IPS-18a (cell line): ENCODE measurements at regions not wholly inside any gene's neighbourhood (a gene's known extent, or its start where the extent isn't known, plus 50 kb on each side); places are given as distances from the start of the nearest gene placed in this dataset.

Source experiments
- H3K27ac ChIP-seq: one replicate; pipeline ENCODE4 v1.5.1; 2013; ENCODE audit warnings: low read length
- H3K27me3 ChIP-seq: one replicate; pipeline ENCODE4 v1.6.1; 2013; ENCODE audit warnings: mild to moderate bottlenecking, low read length; ENCODE audit not compliant: control insufficient read depth, insufficient read depth
- H3K36me3 ChIP-seq: one replicate; pipeline ENCODE4 v1.6.1; 2013; ENCODE audit warnings: low read depth, low read length; ENCODE audit not compliant: control insufficient read depth
- H3K4me1 ChIP-seq: one replicate; pipeline ENCODE4 v1.6.1; 2013; ENCODE audit warnings: low read depth, low read length; ENCODE audit not compliant: control insufficient read depth
- H3K4me3 ChIP-seq: one replicate; pipeline ENCODE4 v1.5.1; 2013; ENCODE audit warnings: low read length
- H3K9ac ChIP-seq: one replicate; pipeline ENCODE4 v1.6.1; 2013; ENCODE audit warnings: mild to moderate bottlenecking, low read length, moderate library complexity
- H3K9me3 ChIP-seq: one replicate; pipeline ENCODE4 v1.6.1; 2013; ENCODE audit warnings: low read depth, low read length; ENCODE audit not compliant: control insufficient read depth

DNA sequence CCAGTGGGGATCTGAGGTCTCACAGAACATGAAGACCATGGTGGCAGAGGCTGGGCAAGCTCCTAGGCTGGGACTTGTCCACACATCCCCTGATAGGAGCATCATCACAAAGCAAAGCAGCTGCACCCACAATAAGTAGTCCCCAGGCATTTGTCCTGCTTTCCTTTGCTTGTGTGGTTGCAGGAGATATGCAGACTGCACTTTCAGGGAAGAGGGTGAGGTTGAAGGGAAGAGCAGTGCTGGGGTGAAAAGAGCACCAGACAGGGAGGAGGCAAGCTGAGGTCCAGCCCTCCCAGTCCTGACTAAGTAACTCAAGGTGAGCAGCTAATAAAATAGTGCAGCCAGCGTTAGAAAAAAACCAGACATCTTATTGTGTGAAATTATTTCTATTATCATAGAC is 383.6 kb downstream of the UQCRFS1 start:
- Histone ChIP-seq H3K27me3 (no peaks in the 10 kb centered on the region), H3K9me3 (no peaks in the 10 kb centered on the region), H3K9ac (no peak overlapping the region), H3K36me3 (no peaks in the 10 kb centered on the region), H3K4me1 (peaks cover 13% of the 10 kb centered on the region), H3K4me3 (no peak overlapping the region), H3K27ac (no peak overlapping the region)

DNA sequence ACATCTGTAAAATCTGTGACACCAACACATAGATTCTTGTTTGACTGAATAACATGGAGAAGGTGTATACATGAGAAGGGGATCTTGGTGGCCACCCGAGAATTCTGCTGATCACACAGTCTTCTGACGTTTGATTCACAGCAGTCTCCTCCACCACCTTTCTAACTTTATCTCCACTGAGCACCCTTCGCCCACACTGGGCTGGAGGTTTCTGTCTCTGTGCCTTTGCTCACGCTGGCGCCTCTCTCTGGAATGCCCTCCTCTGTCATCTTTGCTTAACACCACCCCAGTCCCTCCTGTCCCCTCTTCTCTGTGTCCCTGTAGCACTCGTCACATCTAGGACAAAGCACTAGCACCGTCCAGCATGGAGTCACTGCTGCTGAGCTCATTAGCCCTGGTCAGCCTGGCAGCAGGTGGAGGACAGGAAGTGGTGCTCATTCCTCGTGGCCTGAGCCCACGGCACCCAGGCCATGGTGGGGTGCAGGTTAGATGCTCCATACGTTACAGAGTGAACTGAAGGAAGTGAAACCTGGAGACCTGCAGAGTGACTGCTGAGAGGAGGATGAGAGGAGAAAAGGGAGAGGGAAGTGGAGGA is 384.6 kb downstream of the UQCRFS1 start:
- Histone ChIP-seq H3K36me3 (no peaks in the 10 kb centered on the region), H3K27me3 (no peaks in the 10 kb centered on the region), H3K9me3 (no peaks in the 10 kb centered on the region)

DNA sequence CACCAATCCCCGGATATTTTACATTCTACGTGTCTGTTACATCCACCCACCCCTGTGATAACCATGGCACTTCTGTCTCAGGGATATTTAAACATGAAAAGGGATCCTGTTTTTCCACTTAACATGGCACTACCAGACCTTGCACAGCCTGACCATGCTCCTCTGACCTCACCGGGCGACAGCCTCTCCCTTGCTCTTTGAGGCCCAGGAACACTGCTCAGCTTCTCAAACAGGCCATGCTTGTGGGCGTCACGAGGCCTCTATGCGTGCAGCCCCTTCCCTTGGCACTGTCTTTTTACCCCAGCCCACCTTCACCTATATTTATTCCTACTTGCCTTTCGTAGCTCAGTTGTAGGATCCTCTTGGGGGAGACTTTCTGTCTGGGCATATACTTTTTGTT is 385.6 kb downstream of the UQCRFS1 start:
- no peak overlapping the region for H3K27ac ChIP-seq

More for the DNA sequence above, 384.6 kb downstream of the UQCRFS1 start:
- no peak overlapping the region for H3K27ac ChIP-seq
- H3K9ac ChIP-seq: no peak overlapping the region
- H3K4me1 ChIP-seq: peaks cover 23% of the 10 kb centered on the region
- H3K4me3 ChIP-seq: no peak overlapping the region

DNA sequence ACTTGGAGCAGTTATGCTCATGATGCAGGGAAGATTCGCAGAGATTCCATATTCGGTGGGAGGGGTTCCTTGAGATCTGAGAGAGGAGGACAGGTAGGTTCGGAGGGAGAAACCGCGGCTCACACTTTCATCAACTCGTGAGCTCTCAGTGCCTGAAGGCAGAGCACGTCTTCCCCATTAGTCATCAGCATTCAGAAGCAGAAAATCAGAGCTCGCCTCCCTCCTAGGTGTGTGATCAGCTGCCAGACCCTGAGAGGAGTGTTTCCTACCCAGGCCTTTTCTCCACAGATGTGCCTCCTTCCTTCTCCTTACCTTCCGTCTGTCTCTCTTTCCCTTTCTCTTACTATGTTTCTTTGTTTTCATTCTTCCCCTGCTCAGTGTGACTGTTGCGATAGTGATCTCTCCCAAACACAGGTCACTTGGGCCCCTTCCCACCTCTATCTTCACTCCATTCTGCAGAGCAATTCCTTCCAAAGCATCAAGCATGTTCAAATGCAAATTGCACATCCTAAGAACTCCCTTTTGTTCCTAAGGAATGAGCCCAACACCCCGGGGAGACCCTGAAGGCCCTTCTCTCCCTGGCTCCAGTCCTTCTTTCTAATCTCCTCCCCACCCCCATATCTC is 389.5 kb downstream of the UQCRFS1 start:
- H3K9ac ChIP-seq: peak overlapping the region; percentile 14
- H3K4me1 ChIP-seq: peaks cover 28% of the 10 kb centered on the region
- no peaks in the 10 kb centered on the region for H3K27me3 ChIP-seq
- no peaks in the 10 kb centered on the region for H3K9me3 ChIP-seq
- no peaks in the 10 kb centered on the region for H3K36me3 ChIP-seq
- H3K27ac ChIP-seq: peak overlapping the region; percentile 67
- peak overlapping the region; percentile 15 for H3K4me3 ChIP-seq

More for the DNA sequence above, 385.6 kb downstream of the UQCRFS1 start:
- H3K36me3 ChIP-seq: no peaks in the 10 kb centered on the region
- H3K9me3 ChIP-seq: no peaks in the 10 kb centered on the region
- H3K4me3 ChIP-seq: no peak overlapping the region
- H3K9ac ChIP-seq: no peak overlapping the region
- peaks cover 33% of the 10 kb centered on the region for H3K4me1 ChIP-seq
- H3K27me3 ChIP-seq: no peaks in the 10 kb centered on the region

DNA sequence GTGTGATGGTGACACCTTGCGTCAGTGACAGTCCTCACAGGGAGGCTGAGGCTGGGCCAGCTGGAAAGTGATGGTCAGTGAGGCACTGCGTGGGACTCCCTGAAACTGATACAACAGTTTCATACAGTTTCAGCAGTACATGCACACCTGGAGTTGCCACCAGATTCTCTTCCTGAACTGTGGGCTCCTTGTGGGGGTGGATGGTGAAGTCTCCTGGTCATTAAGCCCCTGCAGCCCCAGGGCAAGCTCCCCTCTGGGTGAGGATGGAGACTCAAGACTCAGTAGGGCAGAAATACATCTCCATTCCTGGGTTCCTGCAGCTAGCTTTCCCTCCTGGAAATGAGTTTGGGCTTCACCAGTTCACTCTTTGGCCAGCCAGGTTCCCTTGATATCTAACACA is 392.7 kb downstream of the UQCRFS1 start:
- H3K9me3 ChIP-seq: no peaks in the 10 kb centered on the region
- no peaks in the 10 kb centered on the region for H3K36me3 ChIP-seq
- H3K27me3 ChIP-seq: no peaks in the 10 kb centered on the region
- H3K4me3 ChIP-seq: no peak overlapping the region
- no peak overlapping the region for H3K27ac ChIP-seq
- H3K9ac ChIP-seq: no peak overlapping the region
- H3K4me1 ChIP-seq: peaks cover 28% of the 10 kb centered on the region

DNA sequence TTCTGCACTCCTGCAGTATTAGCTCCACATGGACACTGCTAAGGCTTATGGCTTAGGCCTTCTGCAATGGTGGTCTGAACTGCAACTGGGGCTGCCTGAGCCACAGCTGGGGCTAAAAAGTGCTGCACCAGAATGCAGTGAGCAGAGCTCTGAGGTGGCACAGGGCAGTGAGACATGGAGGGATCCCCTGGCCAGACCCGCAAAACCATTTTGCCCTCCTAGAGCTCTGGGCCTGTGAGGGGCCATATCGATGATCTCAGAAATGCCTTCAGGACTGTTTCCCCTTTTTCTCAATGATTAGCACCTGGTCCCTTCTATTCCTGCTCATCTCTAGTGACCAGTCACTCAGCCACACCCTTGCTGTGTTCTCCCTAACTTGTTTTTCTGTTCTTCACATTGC is 397.7 kb downstream of the UQCRFS1 start:
- Histone ChIP-seq H3K36me3 (no peaks in the 10 kb centered on the region), H3K4me3 (no peak overlapping the region), H3K27me3 (no peaks in the 10 kb centered on the region), H3K27ac (no peak overlapping the region), H3K9ac (no peak overlapping the region), H3K4me1 (no peaks in the 10 kb centered on the region), H3K9me3 (no peaks in the 10 kb centered on the region)

DNA sequence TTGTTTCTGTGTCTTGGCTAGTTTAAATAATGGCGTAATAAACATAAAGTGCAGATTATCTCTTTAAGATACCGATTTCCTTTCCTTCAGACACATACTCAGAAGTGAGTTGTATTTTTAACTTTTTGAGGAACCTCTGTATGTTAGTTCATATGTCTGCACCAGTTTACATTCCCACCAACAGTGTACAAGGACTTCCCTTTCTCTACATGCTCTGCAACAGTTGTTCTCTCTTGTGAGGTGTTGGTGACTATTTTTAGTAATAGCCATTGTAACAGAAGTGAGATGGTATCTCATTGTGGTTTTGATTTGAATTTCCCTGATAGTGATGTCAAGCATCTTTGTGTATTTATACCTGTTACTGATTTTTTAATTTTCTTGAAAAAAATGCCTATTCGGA is 418.6 kb downstream of the UQCRFS1 start:
- Histone ChIP-seq H3K36me3 (no peaks in the 10 kb centered on the region), H3K27ac (no peak overlapping the region), H3K4me3 (peak overlapping the region; percentile 54), H3K4me1 (peaks cover 18% of the 10 kb centered on the region), H3K9me3 (no peaks in the 10 kb centered on the region), H3K27me3 (peaks cover 36% of the 10 kb centered on the region), H3K9ac (no peak overlapping the region)

DNA sequence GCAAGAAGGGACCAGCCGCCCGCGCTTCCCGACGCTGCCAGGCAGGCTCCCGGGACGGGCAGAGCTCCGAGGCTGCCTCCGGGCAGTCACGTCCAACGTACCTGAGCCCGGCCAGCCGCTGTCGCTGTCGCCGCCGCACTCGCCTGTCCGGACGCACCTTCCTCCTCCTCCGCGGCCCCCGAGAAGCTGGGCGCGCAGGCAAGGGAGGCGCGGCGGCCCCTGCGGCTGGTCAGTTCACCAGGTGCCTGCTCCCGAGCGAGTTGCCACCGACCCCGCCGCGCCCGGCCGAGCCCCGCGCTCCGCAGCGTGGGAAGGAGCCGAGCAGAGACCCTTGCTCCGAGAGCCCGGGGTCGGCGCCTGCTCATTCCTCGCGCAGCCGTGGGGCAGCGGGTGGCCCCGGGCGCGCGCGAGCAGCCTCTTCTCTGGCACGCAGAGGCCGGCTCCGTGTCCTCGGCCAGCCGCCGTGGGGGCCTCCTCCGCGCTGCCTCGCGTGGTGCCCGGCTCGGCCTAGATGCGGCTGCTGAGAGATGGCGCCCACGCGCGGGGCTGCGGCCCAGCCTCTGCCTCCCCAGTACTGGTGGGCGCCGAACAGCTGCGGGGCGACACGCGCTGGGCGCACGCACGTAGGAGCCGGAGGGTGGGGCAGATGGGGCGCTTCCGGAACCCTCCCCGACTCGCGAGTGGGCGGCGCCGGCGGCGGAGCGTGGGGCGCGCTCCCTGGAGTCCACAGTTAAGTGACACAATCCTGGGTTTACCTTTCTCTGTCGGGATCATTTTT is 419.4 kb downstream of the UQCRFS1 start:
- Histone ChIP-seq H3K27me3 (peaks cover 36% of the 10 kb centered on the region), H3K36me3 (no peaks in the 10 kb centered on the region), H3K27ac (no peak overlapping the region), H3K4me1 (peaks cover 14% of the 10 kb centered on the region), H3K4me3 (peak overlapping the region; percentile 54), H3K9ac (peak overlapping the region; percentile 12), H3K9me3 (no peaks in the 10 kb centered on the region)

DNA sequence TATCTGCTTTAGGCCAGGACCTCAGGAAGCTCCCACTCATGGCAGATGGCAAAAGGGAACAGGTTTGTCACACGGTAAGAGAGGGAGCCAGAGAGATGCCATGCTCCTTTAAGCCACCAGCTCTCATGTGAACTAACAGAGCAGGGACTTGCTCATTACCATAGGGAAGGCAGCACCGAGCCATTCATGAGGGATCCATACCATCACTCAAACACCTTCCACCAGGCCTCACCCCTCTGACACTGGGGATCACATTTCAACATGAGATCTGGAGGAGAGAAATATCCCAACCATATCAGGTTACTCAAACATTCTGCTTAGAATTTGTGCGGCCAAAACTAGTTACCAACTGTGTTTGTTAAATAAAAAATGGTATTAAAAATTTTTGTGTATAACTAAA is 427.0 kb downstream of the UQCRFS1 start:
- H3K9me3 ChIP-seq: no peaks in the 10 kb centered on the region
- H3K36me3 ChIP-seq: no peaks in the 10 kb centered on the region
- H3K9ac ChIP-seq: no peak overlapping the region
- no peak overlapping the region for H3K27ac ChIP-seq
- no peaks in the 10 kb centered on the region for H3K27me3 ChIP-seq
- no peak overlapping the region for H3K4me3 ChIP-seq
- H3K4me1 ChIP-seq: peaks cover 4% of the 10 kb centered on the region

DNA sequence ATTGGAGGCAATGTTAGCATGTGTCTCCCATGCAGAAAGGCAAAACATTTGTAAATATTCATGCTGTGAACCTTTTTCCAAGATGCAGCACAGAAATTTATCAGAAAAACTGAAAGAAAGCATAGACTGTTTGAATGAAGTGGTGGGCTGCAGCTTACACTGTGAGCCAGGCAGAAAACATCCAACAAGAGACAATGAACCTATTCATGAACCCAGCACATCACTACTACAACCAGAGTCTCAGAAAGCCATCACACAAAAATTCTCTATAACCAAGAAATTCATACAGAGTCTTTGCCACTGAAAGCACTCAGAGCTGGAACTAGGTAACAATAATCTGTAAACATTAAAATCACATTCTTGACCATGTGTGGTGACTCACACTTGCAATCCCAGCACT is 448.9 kb downstream of the UQCRFS1 start:
- peaks cover 6% of the 10 kb centered on the region for H3K9me3 ChIP-seq
- no peaks in the 10 kb centered on the region for H3K4me1 ChIP-seq
- no peak overlapping the region for H3K27ac ChIP-seq
- H3K36me3 ChIP-seq: no peaks in the 10 kb centered on the region
- no peak overlapping the region for H3K9ac ChIP-seq
- no peaks in the 10 kb centered on the region for H3K27me3 ChIP-seq
- H3K4me3 ChIP-seq: no peak overlapping the region

DNA sequence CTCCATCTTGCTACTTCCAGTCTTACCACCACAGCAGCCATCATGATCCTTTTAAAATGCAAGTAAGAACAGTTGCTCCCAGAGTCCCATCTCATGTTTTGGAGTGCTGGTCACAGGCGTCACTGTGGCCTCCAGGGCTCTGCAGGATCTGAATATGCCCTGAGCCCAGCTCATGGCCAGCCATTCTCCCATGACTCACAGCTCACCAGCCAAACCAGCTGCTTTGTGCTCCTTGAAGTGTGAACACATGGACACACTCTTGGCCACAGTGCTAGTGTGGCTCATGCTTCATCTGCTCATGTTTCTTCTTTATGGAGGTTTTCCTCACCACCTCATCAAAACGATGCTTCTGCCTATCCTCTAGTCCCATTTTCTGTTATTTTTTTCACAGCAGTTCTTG is 466.5 kb downstream of the UQCRFS1 start:
- H3K4me1 ChIP-seq: peaks cover 9% of the 10 kb centered on the region
- H3K9ac ChIP-seq: no peak overlapping the region
- H3K27me3 ChIP-seq: no peaks in the 10 kb centered on the region
- no peak overlapping the region for H3K4me3 ChIP-seq
- no peaks in the 10 kb centered on the region for H3K36me3 ChIP-seq
- no peaks in the 10 kb centered on the region for H3K9me3 ChIP-seq
- no peak overlapping the region for H3K27ac ChIP-seq
